ENCODE measurements at regions not wholly inside any gene's neighbourhood (a gene's known extent, or its start where the extent isn't known, plus 50 kb on each side); places are given as distances from the start of the nearest gene placed in this dataset.

GRCh38 chr11:64500176-64501013 is 55.3 kb upstream of the SLC22A11 start:
- FAIRE-seq (no peak), DNase-seq (ENCODE audit: insufficient read length, low spot score) (no peak)
- no peak for TF ChIP-seq POLR2A (IDR thresholded peaks at IDR 0.05; ENCODE audit: low read depth, low read length)

DNA sequence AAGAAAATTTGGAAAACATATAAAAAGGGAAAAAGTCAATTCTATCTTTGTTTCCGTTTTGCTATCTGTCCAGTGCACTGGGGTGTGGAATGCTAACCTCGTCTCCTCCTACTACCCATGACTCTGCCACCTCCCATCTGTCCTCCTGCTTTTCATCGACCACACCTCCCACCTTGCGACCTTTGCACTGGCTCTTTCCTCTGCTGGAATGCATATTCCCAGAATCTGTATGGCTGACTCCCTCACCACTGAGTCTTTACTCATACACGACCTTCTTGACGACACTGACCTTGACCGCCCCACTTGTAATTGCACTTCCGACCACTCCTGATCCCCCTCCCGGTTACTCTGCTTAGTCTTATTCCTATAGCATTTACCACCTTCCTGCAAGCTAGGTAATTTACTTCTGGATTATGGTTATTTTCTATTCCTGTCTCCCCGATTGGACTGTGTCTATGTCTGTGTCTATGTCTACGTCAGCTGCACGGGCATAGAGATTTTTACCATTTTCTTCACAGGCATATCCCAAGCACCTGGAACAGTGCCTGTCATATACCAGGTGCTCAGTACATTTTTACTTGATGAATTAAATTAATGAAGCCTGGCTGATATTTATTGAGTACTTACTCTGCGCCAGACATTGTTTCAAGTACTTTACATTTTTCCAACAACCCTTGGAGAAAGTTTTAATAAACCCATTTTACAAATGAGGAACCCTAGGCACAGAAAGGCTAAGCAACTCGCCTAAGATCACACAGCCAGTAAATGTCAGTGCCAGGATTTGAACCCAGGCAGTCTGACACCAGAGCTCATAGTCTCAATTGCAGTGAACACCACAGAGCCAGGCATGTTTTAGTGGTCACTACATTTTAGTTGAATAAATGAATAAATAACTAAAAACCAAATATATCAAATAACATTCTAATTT is 54.0 kb upstream of the SLC22A11 start:
- no peak for TF ChIP-seq POLR2A (IDR thresholded peaks at IDR 0.05; ENCODE audit: low read depth, low read length)
- FAIRE-seq (no peak), DNase-seq (ENCODE audit: insufficient read length, low spot score) (no peak)

GRCh38 chr11:64502634-64503033 is 53.1 kb upstream of the SLC22A11 start:
- no peak for DNase-seq (ENCODE audit: insufficient read length, low spot score)
- TF ChIP-seq POLR2A (IDR thresholded peaks at IDR 0.05; ENCODE audit: low read depth, low read length), result no peak
- no peak for FAIRE-seq

DNA sequence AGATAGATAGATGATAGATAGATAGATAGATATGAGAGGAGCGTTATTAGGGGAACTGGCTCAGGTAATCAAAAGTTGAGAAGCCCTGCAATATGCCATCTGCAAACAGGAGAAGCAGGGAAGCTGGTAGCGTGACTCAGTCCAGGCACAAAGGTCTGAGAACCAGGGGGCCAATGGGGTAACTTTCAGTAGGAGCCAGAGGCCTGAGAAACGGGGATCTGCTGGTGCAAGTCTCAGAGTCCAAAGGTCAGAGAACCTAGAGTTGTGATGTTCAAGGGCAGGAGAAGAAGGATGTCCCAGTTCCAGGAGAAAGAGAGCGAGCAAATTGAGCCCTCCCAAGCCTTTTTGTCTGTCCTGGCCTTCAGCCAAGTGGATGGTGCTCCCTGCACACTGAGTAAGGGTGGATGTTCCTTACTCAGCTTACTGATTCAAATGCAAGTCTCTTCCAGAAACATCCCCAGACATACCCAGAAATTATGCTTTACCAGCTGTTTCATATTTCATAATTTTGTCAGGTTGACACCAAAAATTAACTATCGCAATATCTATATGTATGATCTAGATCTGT is 52.5 kb upstream of the SLC22A11 start:
- DNase-seq (ENCODE audit: insufficient read length, low spot score) (no peak), FAIRE-seq (no peak)
- TF ChIP-seq POLR2A (IDR thresholded peaks at IDR 0.05; ENCODE audit: low read depth, low read length), result no peak

GRCh38 chr11:64504999-64505398 is 50.7 kb upstream of the SLC22A11 start:
- DNase-seq (ENCODE audit: insufficient read length, low spot score) (no peak), FAIRE-seq (no peak)
- no peak for TF ChIP-seq POLR2A (IDR thresholded peaks at IDR 0.05; ENCODE audit: low read depth, low read length)

All from H54 (cell line).